HepG2 (cell line): ENCODE measurements at regions not wholly inside any gene's neighbourhood (a gene's known extent, or its start where the extent isn't known, plus 50 kb on each side); places are given as distances from the start of the nearest gene placed in this dataset.

Experiments used
- ATAC-seq: fragments of 200-7000 bp; cut with Tn5 transposase; 3 replicates; pipeline ENCODE4 v1.9.1; 2020; ENCODE audit warnings: mild to moderate bottlenecking, moderate library complexity
- BruUV-seq: library from RNA; stranded (reverse); fragments of 400-500 nt; replicated peaks from 2 replicates; lab custom pipeline; 2021; lab: Mats Ljungman, UMichigan
- CTCF ChIA-PET: fragments of 300-600 bp; formaldehyde crosslinking; extraction: SDS; loops from one replicate; lab custom pipeline; 2021; ENCODE audit warnings: low total read pairs, inconsistent platforms, low intra/inter-chr PET ratio; lab: Yijun Ruan, JAX
- POLR2A ChIA-PET: fragments of 350-600 bp; sonication (Branson Sonifier 250); formaldehyde crosslinking; loops from one replicate; lab custom pipeline; 2020; ENCODE audit warnings: antibody characterized with exemption, inconsistent platforms; lab: Yijun Ruan, JAX
- DNase-seq: peaks from one replicate; pipeline ENCODE4 v3.0.0-alpha.2; 2015; ENCODE audit warnings: low spot score
- FAIRE-seq: peaks from 3 replicates; lab custom pipeline; 2011; peaks lifted over from hg19 to GRCh38; lab: Jason Lieb, UNC
- H2AFZ ChIP-seq: one replicate; pipeline ENCODE4 v1.6.1; 2011; ENCODE audit warnings: low read length, inconsistent platforms
- H3K27ac ChIP-seq: fragments of 300-600 bp; 3 replicates; pipeline ENCODE4 v1.8.0; 2011; ENCODE audit warnings: mixed run types, mild to moderate bottlenecking, mixed read lengths, low read length, inconsistent platforms; ENCODE audit not compliant: insufficient read depth; ENCODE audit errors: extremely low read length
- H3K27me3 ChIP-seq, 2 experiments: fragments of 200-600 bp in 1 of 2; 2 replicates in 1 of 2; 3 replicates in 1 of 2; pipeline versions ENCODE4 v1.6.0 to v1.8.0; 2011; ENCODE audit warnings: low read length in 2 of 2, mild to moderate bottlenecking in 2 of 2, moderate library complexity in 2 of 2, inconsistent platforms in 1 of 2; ENCODE audit not compliant: insufficient read depth in 2 of 2, control insufficient read depth in 1 of 2
- H3K36me3 ChIP-seq, 2 experiments: fragments of 200-600 bp in 1 of 2; replicated peaks in 1 of 2; 2 replicates in 1 of 2; 3 replicates in 1 of 2; pipeline versions ENCODE4 v1.5.1 to v1.8.0; 2011; ENCODE audit warnings: low read length in 2 of 2, inconsistent platforms in 1 of 2; ENCODE audit not compliant: insufficient read depth in 2 of 2, control insufficient read depth in 1 of 2
- H3K4me1 ChIP-seq: 2 replicates; pipeline ENCODE4 v1.5.1; 2012; ENCODE audit warnings: low read length, inconsistent platforms; ENCODE audit not compliant: insufficient read depth
- H3K4me2 ChIP-seq: 2 replicates; pipeline ENCODE4 v1.6.0; 2011; ENCODE audit warnings: low read depth, low read length, inconsistent platforms
- H3K4me3 ChIP-seq, 3 experiments: fragments of 200-600 bp in 1 of 3; sonication (generic), shearing (Covaris generic) in 1 of 3; replicated peaks in 1 of 3; 2 replicates each; pipeline ENCODE4 v1.5.1; 2011 to 2016; ENCODE audit warnings: low read length in 3 of 3, inconsistent platforms in 2 of 3, low read depth in 2 of 3, mild to moderate bottlenecking in 2 of 3, control low read depth in 1 of 3, mixed read lengths in 1 of 3; ENCODE audit not compliant: insufficient read depth in 1 of 3
- H3K79me2 ChIP-seq: one replicate; pipeline ENCODE4 v1.6.1; 2011; ENCODE audit warnings: low read length, inconsistent platforms; ENCODE audit not compliant: insufficient read depth
- H3K9ac ChIP-seq: 2 replicates; pipeline ENCODE4 v1.6.0; 2011; ENCODE audit warnings: mild to moderate bottlenecking, low read depth, low read length, inconsistent platforms; ENCODE audit not compliant: insufficient read depth
- H3K9me3 ChIP-seq: 2 replicates; pipeline ENCODE4 v1.5.1; 2012; ENCODE audit warnings: mild to moderate bottlenecking, low read length
- H4K20me1 ChIP-seq: 2 replicates; pipeline ENCODE4 v1.6.0; 2011; ENCODE audit warnings: inconsistent platforms, mild to moderate bottlenecking, low read length, moderate library complexity; ENCODE audit not compliant: insufficient read depth
- CCAR2 ChIP-seq: fragments of 200-400 bp; formaldehyde crosslinking; optimal IDR thresholded peaks from 2 replicates; pipeline ENCODE3; 2018; ENCODE audit warnings: low read depth, mild to moderate bottlenecking, low read length, moderate library complexity
- CENPT ChIP-seq: sonication (generic); formaldehyde crosslinking; IDR thresholded peaks from 2 replicates; pipeline ENCODE4 v1.8.0; 2022; ENCODE audit warnings: low read depth, mild to moderate bottlenecking, moderate library complexity, missing genetic modification reagents
- DPF2 ChIP-seq: sonication (generic); formaldehyde crosslinking; IDR thresholded peaks from 2 replicates; pipeline ENCODE4 v1.4.0; 2020; ENCODE audit warnings: mild to moderate bottlenecking, low read depth, missing genetic modification reagents, borderline replicate concordance
- EEA1 ChIP-seq: sonication (generic); formaldehyde crosslinking; IDR thresholded peaks from 2 replicates; pipeline ENCODE4 v1.5.1; 2020; ENCODE audit warnings: mild to moderate bottlenecking, missing genetic modification reagents, borderline replicate concordance
- GFI1 ChIP-seq: sonication (generic); formaldehyde crosslinking; IDR thresholded peaks from 2 replicates; pipeline ENCODE4 v1.5.0; 2020; ENCODE audit warnings: missing genetic modification reagents, mild to moderate bottlenecking, borderline replicate concordance
- KAT7 ChIP-seq: IDR thresholded peaks from 2 replicates; pipeline ENCODE4 v1.6.1; 2018; ENCODE audit warnings: borderline replicate concordance, missing compliant biosample characterization
- KMT2B ChIP-seq: IDR thresholded peaks from 2 replicates; pipeline ENCODE4 v1.6.1; 2016; ENCODE audit warnings: missing genetic modification reagents, missing compliant biosample characterization
- MTF1 ChIP-seq: sonication (generic); formaldehyde crosslinking; IDR thresholded peaks from 2 replicates; pipeline ENCODE4 v1.5.0; 2020; ENCODE audit warnings: missing genetic modification reagents
- NR2F2 ChIP-seq: IDR thresholded peaks from 2 replicates; pipeline ENCODE4 v1.6.1; 2012; ENCODE audit warnings: low read depth, inconsistent platforms, borderline replicate concordance
- NRL ChIP-seq: sonication (generic); formaldehyde crosslinking; IDR thresholded peaks from 2 replicates; pipeline ENCODE4 v1.5.0; 2020; ENCODE audit warnings: missing genetic modification reagents, mild to moderate bottlenecking, moderate library complexity, borderline replicate concordance
- RELA ChIP-seq: sonication (generic); formaldehyde crosslinking; IDR thresholded peaks from 2 replicates; pipeline ENCODE4 v1.4.0; 2020; ENCODE audit warnings: missing genetic modification reagents
- TCF7 ChIP-seq: sonication (generic); IDR thresholded peaks from 2 replicates; pipeline ENCODE4 v1.6.1; 2016; ENCODE audit warnings: antibody characterized with exemption, low read depth
- ZNF10 ChIP-seq: sonication (generic); formaldehyde crosslinking; IDR thresholded peaks from 2 replicates; pipeline ENCODE4 v1.4.0; 2020; ENCODE audit warnings: mild to moderate bottlenecking, low read depth, missing genetic modification reagents, borderline replicate concordance
- ZNF33B ChIP-seq: sonication (generic); formaldehyde crosslinking; IDR thresholded peaks from 2 replicates; pipeline ENCODE4 v1.5.1; 2020; ENCODE audit warnings: mild to moderate bottlenecking, missing genetic modification reagents
- ZNF441 ChIP-seq: sonication (generic); formaldehyde crosslinking; IDR thresholded peaks from 2 replicates; pipeline ENCODE4 v1.7.0; 2021; ENCODE audit warnings: missing genetic modification reagents, borderline replicate concordance
- ZNF781 ChIP-seq: sonication (generic); formaldehyde crosslinking; IDR thresholded peaks from 2 replicates; pipeline ENCODE4 v1.5.1; 2020; ENCODE audit warnings: borderline replicate concordance, mild to moderate bottlenecking, missing genetic modification reagents; ENCODE audit errors: not compliant biosample characterization
- WGBS: methylation state at CpG from one replicate; pipeline ENCODE4 v1.1.6; 2017; ENCODE audit warnings: low lambda C conversion rate; 5-methylcytosine and 5-hydroxymethylcytosine counted together
- in situ Hi-C: cut with HindIII; loops from 2 replicates; pipeline ENCODE4 v1.10.0; 2017; ENCODE audit warnings: low pct_unique_long_range_greater_than_20kb; ENCODE audit not compliant: extremely low pct_ligation_motif_present
- intact Hi-C: fragments of 100-400 bp; cut with micrococcal nuclease; formaldehyde crosslinking; loops from one replicate; pipeline ENCODE4 v1.10.0; 2022; ENCODE audit not compliant: unreplicated experiment
- TF ChIP-seq, protein P1 (sequence below): sonication (generic); formaldehyde crosslinking; IDR thresholded peaks from 2 replicates; pipeline ENCODE4 v1.4.0; 2020; ENCODE audit warnings: mild to moderate bottlenecking, missing genetic modification reagents
- TF ChIP-seq, protein P2 (sequence below): sonication (generic); formaldehyde crosslinking; IDR thresholded peaks from 2 replicates; pipeline ENCODE4 v1.8.1; 2023; ENCODE audit warnings: missing genetic modification reagents, mild to moderate bottlenecking, borderline replicate concordance
- TF ChIP-seq, protein P3 (sequence below): sonication (generic); formaldehyde crosslinking; IDR thresholded peaks from 2 replicates; pipeline ENCODE4 v1.8.1; 2023; ENCODE audit warnings: missing genetic modification reagents, inconsistent platforms, borderline replicate concordance

DNA sequence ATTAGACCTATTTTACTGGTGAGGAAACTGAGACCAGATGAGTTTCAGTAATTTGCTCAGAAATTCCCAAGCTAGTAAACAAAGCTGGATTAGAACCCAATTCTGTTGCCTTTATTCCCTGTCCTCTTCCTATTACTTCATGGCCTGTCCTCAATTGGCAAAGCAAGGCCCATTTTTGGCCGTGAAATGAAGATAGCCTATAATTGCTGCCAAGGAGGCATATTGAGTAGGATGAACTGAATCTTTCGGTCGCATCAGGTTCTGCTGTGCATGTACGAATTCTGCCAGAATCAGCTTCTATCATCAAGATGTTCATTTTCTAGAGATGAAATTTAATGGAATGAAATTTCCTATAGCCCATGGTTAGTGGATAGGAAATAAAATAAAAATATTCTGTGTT lies 1485.2 kb upstream of the PIK3C3 start:
- Histone ChIP-seq H3K27ac (no peak overlapping the region), H3K9me3 (no peaks in the 10 kb centered on the region), H3K4me2 (no peak overlapping the region), H3K4me3 (no peak overlapping the region), H3K27me3 (no peaks in the 10 kb centered on the region; a peak in 1 of 5 replicates), H3K9ac (no peak overlapping the region), H4K20me1 (no peaks in the 10 kb centered on the region), H2AFZ (no peak overlapping the region), H3K36me3 (no peaks in the 10 kb centered on the region), H3K4me1 (no peaks in the 10 kb centered on the region), H3K79me2 (no peaks in the 10 kb centered on the region)
- 35% methylated on average over 4 of the region's 4 CpGs for WGBS
- CTCF ChIA-PET = no interaction called here
- FAIRE-seq (no peak), ATAC-seq (no peak), DNase-seq (no peak)
- POLR2A ChIA-PET = no interaction called here
- no peak for TF ChIP-seq ZNF10 (CRISPR knock-in tag)
- no peak for TF ChIP-seq CENPT (CRISPR knock-in tag)
- TF ChIP-seq TCF7 = no peak
- TF ChIP-seq KMT2B (CRISPR knock-in tag) = no peak
- no peak for TF ChIP-seq NRL (CRISPR knock-in tag)
- TF ChIP-seq ZNF441 (CRISPR knock-in tag) = no peak
- no peak for TF ChIP-seq ZNF781
- TF ChIP-seq, protein P1, sequence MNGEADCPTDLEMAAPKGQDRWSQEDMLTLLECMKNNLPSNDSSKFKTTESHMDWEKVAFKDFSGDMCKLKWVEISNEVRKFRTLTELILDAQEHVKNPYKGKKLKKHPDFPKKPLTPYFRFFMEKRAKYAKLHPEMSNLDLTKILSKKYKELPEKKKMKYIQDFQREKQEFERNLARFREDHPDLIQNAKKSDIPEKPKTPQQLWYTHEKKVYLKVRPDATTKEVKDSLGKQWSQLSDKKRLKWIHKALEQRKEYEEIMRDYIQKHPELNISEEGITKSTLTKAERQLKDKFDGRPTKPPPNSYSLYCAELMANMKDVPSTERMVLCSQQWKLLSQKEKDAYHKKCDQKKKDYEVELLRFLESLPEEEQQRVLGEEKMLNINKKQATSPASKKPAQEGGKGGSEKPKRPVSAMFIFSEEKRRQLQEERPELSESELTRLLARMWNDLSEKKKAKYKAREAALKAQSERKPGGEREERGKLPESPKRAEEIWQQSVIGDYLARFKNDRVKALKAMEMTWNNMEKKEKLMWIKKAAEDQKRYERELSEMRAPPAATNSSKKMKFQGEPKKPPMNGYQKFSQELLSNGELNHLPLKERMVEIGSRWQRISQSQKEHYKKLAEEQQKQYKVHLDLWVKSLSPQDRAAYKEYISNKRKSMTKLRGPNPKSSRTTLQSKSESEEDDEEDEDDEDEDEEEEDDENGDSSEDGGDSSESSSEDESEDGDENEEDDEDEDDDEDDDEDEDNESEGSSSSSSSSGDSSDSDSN (CRISPR knock-in tag) = no peak
- TF ChIP-seq NR2F2 = no peak
- no peak for TF ChIP-seq MTF1
- no peak for TF ChIP-seq EEA1 (CRISPR knock-in tag)
- no peak for TF ChIP-seq ZNF33B (CRISPR knock-in tag)
- TF ChIP-seq KAT7 (CRISPR knock-in tag) = no peak
- TF ChIP-seq, protein P2, sequence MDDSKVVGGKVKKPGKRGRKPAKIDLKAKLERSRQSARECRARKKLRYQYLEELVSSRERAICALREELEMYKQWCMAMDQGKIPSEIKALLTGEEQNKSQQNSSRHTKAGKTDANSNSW (CRISPR knock-in tag) = no peak
- TF ChIP-seq, protein P3, sequence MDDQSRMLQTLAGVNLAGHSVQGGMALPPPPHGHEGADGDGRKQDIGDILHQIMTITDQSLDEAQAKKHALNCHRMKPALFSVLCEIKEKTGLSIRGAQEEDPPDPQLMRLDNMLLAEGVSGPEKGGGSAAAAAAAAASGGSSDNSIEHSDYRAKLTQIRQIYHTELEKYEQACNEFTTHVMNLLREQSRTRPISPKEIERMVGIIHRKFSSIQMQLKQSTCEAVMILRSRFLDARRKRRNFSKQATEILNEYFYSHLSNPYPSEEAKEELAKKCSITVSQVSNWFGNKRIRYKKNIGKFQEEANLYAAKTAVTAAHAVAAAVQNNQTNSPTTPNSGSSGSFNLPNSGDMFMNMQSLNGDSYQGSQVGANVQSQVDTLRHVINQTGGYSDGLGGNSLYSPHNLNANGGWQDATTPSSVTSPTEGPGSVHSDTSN (CRISPR knock-in tag) = no peak
- no peak for TF ChIP-seq DPF2 (CRISPR knock-in tag)
- TF ChIP-seq GFI1 (CRISPR knock-in tag) = no peak
- no peak for TF ChIP-seq CCAR2
- no peak for TF ChIP-seq RELA (CRISPR knock-in tag)
- intact Hi-C loops = no loop called here
- BruUV-seq = no TSS peak
- in situ Hi-C loops = no loop called here
